Stimulated activated naive CD8-positive, alpha-beta T cell treated with anti-CD3 and anti-CD28 coated beads, Interleukin-15, Interleukin-2, amounts not matched to agents 100 ng/mL and 50 ng/mL, for 24 hours (primary cell): ENCODE measurements at regions not wholly inside any gene's neighbourhood (a gene's known extent, or its start where the extent isn't known, plus 50 kb on each side); places are given as distances from the start of the nearest gene placed in this dataset.
"Not testable (repeated sequence)": the region's sequence is repeated elsewhere in the genome, so short reads cannot be mapped to it uniquely, and the experiment has no call there.

Source experiments
- H3K27ac Mint-ChIP-seq: one replicate; pipeline ENCODE4 v1.8.0; 2021; ENCODE audit warnings: mild to moderate bottlenecking, mixed read lengths
- H3K27me3 Mint-ChIP-seq: one replicate; pipeline ENCODE4 v1.8.0; 2021; ENCODE audit warnings: mixed read lengths
- H3K36me3 Mint-ChIP-seq: one replicate; pipeline ENCODE4 v1.8.0; 2021; ENCODE audit warnings: low read depth, mixed read lengths
- H3K4me1 Mint-ChIP-seq: one replicate; pipeline ENCODE4 v1.8.0; 2021; ENCODE audit warnings: low read depth, mixed read lengths
- H3K4me3 Mint-ChIP-seq: one replicate; pipeline ENCODE4 v1.8.0; 2021; ENCODE audit warnings: mild to moderate bottlenecking, mixed read lengths
- H3K9me3 Mint-ChIP-seq: one replicate; pipeline ENCODE4 v1.8.0; 2021; ENCODE audit warnings: mixed read lengths

DNA sequence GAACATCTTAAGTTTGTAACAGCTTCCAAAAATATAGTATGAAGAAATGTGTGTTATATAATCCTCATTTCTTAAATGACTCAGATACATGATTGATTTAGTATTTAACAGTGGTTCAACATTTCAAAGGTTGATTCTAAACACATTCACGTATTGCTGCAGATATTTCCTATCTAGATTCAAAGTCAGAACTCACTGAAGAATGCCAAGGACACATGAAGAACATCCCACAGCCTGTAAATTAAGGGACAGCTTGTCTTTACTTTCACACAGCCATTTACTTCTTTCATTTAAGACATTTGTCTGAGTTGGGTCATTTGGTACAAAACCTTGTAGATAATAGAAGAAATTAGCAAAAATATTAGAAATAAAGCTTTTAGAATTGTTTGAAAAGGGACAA, 66.9 kb upstream of the CPSF6 start:
- Mint-ChIP-seq H3K9me3 (no peaks in the 10 kb centered on the region), H3K36me3 (no peaks in the 10 kb centered on the region), H3K4me1 (no peaks in the 10 kb centered on the region), H3K4me3 (no peak overlapping the region), H3K27me3 (peaks cover 3% of the 10 kb centered on the region), H3K27ac (no peak overlapping the region)

- Mint-ChIP-seq H3K36me3 (no peaks in the 10 kb centered on the region), H3K4me3 (no peak overlapping the region), H3K9me3 (no peaks in the 10 kb centered on the region), H3K4me1 (no peaks in the 10 kb centered on the region), H3K27ac (no peak overlapping the region), H3K27me3 (peaks cover 3% of the 10 kb centered on the region)
Measured at GRCh38 chr12:69173368-69173767, 66.0 kb upstream of the CPSF6 start.

DNA sequence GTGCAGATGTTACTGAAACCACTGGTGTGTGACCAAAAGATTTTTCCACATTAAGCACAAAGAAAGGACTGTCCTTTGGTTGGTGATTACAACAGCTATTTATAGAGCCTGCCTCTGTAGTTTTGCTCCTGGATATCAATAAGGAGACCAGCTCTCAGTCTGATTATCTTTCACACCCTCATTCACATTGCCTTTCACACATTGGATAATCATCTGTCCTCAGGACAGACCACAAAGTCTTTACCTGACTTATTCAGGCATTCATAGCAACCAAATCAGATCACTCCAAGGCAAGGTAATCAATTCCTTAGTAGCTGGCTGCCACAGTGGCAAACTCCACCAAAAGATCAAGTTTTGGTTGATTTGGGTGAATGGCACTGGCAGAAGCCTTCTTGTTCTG, 59.6 kb upstream of the CPSF6 start:
- H3K36me3 Mint-ChIP-seq = no peaks in the 10 kb centered on the region
- no peaks in the 10 kb centered on the region for H3K9me3 Mint-ChIP-seq
- no peak overlapping the region for H3K4me3 Mint-ChIP-seq
- H3K4me1 Mint-ChIP-seq = no peaks in the 10 kb centered on the region
- H3K27me3 Mint-ChIP-seq = no peaks in the 10 kb centered on the region
- no peak overlapping the region for H3K27ac Mint-ChIP-seq

GRCh38 chr12:69187572-69187971, 51.8 kb upstream of the CPSF6 start:
- peaks cover 11% of the 10 kb centered on the region for H3K9me3 Mint-ChIP-seq
- not testable (repeated sequence) for H3K27me3 Mint-ChIP-seq, H3K27ac Mint-ChIP-seq, H3K4me1 Mint-ChIP-seq, H3K4me3 Mint-ChIP-seq, H3K36me3 Mint-ChIP-seq

GRCh38 chr12:69189378-69189978, 49.9 kb upstream of the CPSF6 start:
- Mint-ChIP-seq H3K4me1 (no peaks in the 10 kb centered on the region), H3K9me3 (peaks cover 11% of the 10 kb centered on the region), H3K4me3 (no peak overlapping the region), H3K36me3 (no peaks in the 10 kb centered on the region), H3K27ac (no peak overlapping the region), H3K27me3 (no peaks in the 10 kb centered on the region)
